ENCODE measurements at regions not wholly inside any gene's neighbourhood (a gene's known extent, or its start where the extent isn't known, plus 50 kb on each side); places are given as distances from the start of the nearest gene placed in this dataset.
A peak's percentile ranks its signal among the peaks of the same experiment; 100 is the strongest.

DNA sequence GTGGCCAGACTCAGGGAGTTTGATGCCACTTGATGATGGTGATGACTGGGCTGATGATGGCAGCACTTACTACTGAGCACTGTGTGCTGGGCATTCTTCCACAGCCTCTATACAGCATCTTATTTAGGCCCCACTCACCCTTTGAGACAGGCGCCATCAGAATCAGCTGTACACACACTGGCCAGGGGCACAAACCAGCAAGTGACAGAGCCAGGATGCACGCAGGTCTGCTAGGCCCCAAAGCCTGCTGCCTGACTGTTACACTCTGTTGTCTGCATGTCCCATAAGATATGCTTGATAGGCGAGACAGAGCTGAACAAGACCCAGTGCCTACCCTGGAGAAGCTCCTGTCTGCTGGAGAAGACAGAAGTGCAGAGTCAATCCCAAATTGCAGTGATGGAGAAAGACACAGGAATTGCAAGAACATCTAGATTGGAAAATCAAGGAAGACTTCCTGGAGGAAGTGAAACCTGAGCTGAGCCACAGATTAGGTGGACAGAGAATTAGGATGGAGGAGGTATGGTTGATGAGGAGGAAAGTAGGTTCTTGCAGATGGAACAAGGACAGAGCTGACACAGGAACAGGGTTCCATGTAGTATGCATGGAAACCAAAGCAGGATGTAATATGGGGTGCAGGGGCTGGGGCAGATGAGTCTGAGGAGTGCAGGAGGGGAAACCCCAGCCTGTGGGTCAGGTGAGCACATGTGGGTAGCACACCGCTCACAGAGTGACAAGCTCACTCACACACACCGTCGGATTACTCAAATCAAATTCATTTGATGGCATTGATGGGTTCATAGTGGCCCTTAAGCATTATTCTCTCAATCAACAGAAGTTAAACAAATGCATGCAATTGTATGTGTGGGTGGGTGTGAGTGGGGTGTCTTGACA is 117.3 kb downstream of the BEGAIN start:
- DNase-seq: no peak

DNA sequence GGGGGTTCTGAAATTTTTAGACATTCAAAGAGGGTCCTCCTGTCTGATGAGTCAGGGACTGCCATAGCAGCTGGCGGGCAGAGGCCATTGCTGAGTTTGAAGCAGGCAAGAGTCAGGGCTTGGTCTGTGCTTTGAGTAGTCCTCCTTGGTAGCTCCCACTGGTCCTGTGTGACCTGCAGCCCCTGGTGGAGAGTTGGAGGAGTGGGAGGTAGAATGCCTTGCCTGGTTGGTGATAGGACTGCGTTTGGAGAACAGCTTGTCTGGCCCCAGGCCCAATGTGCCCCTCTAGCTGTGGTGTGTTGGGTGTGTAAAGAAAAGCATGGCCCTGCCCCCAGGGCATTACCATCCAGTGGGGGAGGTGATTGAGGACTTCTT is 116.7 kb downstream of the BEGAIN start:
- DNase-seq: no peak

- no peak for DNase-seq
Measured at GRCh38 chr14:100471441-100472093, 115.7 kb downstream of the BEGAIN start.

- no peak for DNase-seq
Measured at GRCh38 chr14:100472094-100472455, 115.1 kb downstream of the BEGAIN start.

DNA sequence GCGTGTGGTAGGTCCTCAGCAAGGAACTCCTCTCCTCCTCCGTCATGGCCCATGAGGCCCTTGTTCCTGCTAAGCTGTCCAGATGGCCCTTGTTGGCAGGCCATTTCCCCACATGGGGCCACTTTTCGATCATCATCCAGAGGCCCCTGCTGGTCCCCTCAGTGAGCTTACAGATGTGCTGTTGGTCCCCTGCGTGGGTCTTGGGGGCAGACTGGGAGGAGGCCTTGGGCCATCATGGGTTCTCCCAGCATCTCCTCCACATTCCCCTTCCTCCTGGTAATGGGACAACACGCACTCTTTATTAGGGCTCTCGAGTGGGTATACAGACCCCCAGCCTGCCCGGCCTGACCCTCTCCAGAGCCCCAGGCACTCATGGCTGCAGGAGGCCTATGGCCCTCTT is 114.7 kb downstream of the BEGAIN start:
- DNase-seq: no peak

DNA sequence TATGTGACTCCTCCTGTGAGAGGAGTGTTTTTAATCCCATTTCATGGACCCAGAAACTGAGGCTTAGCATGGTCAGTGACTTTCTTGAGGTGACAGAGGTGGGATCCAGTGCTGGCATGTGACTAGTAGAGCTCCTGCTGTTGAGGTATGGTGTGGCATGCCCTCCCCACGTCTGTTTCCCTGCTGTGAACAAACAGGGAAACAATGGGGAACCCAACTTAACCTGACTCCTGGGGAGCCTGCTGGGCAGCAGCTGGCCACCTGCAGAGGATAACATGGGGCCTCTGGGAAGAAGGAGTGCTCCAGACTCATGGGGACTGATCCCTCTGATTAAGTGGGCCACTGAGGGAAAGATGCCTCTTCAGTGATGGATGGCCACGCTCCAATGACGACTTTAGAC is 114.0 kb downstream of the BEGAIN start:
- DNase-seq: no peak

DNA sequence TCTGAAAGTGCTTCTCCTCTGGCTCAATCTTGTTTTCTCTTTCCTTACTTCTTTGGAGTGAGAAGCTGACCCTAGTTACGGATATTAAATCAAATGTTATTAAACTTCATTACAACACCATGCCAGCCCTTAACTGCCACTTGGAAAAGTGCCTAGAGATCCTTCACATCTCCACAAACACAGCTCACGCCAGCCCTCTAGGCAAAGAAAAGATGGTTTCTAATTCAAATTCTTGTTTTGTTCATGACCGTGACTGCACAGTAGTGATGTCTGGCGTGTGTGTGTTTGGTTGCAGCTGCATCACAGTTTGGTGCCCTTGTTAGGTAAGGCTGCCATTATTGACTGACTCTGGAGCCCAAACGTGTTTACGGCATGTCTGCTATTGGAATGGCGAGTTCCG is 113.0 kb downstream of the BEGAIN start:
- no peak for DNase-seq

- DNase-seq: no peak
Measured at GRCh38 chr14:100475268-100475667, 111.9 kb downstream of the BEGAIN start.

GRCh38 chr14:100476012-100476822 is 111.0 kb downstream of the BEGAIN start:
- DNase-seq: no peak

DNA sequence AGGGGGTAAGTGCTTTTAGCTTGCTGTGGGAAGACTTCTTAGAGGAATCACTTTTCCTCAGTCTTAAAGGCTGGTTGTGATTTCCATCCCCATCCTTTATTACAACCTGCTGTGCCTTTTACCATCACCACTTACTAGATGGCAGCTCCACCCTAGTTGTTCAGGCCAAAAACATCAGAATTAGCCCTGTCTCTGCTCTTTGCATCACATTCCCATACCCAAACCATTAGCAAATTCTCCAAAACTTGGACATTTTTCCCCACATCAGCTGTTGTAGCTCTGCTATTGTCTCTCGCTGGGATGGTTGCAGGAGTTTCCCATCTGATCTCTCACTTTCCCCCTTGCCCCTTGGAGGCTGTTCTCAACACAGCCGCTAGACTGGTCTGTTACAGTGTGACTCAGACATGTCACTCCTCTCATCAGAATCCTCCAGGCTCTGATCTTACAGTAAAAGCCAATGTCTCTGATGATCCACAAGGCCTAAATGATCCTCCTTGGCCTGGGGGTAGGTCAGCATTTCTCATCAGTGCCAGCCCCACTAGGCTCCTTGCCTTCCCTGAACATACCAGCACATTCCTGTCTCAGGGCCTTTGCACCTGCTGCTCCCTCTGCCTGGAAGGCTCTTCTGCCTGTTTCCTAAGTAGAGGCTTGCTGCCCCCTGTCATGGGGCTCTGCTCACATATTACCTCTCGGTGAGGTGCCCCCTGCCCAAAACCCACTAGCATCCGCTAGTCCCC is 102.5 kb downstream of the BEGAIN start:
- DNase-seq: no peak

GRCh38 chr14:100486025-100486828 is 101.0 kb downstream of the BEGAIN start:
- peak; percentile 59 for DNase-seq
